CD4-positive, alpha-beta T cell treated with Interferon alpha-2 for 1 hour (primary cell): ENCODE measurements at regions not wholly inside any gene's neighbourhood (a gene's known extent, or its start where the extent isn't known, plus 50 kb on each side); places are given as distances from the start of the nearest gene placed in this dataset.
"Not testable (repeated sequence)": the region's sequence is repeated elsewhere in the genome, so short reads cannot be mapped to it uniquely, and the experiment has no call there.

Experiments used
- DNase-seq, 2 donors: peaks; one replicate each; pipeline ENCODE4 v3.0.0-alpha.2; 2020 to 2022

DNA sequence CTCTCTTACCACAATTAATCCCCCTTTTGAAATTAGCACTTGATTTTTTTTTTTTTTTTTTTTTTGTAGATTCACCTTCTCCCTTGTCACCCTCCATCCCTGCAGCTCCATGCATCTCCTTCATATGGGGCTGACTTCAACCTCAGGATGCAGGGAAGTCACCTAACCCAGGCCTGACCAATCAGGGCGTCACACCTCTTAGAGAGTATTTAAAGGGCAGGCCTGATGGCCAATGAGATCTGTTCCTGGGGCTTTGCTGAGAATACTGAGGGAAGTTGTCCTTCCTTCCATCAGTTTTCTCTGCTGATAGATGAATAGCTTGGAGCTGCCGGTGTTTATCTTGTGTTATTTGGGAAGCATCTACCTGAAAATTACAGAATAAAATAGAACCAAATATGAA, 1104.7 kb upstream of the TMEM132C start:
- no peak for DNase-seq

DNA sequence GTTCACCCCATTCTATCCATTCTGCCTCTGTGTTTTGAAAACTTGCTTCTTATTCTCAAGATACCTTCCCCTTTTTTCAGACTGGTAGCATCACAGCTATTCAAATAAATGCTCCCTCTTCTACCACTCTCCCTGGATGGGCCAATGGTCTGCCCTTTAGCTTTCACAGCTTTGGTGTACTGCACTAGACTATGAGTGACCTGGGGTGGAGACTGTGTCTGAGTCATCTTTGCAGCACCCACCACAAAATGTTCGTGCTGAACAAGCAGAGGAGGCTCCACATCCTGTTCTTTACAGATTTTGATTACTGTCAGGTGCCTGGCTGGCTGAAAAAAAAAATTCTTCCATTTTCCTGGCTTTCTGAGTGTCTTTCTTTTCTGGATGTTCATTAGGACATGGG, 1104.1 kb upstream of the TMEM132C start:
- peak; percentile 25 to 55 for DNase-seq

DNA sequence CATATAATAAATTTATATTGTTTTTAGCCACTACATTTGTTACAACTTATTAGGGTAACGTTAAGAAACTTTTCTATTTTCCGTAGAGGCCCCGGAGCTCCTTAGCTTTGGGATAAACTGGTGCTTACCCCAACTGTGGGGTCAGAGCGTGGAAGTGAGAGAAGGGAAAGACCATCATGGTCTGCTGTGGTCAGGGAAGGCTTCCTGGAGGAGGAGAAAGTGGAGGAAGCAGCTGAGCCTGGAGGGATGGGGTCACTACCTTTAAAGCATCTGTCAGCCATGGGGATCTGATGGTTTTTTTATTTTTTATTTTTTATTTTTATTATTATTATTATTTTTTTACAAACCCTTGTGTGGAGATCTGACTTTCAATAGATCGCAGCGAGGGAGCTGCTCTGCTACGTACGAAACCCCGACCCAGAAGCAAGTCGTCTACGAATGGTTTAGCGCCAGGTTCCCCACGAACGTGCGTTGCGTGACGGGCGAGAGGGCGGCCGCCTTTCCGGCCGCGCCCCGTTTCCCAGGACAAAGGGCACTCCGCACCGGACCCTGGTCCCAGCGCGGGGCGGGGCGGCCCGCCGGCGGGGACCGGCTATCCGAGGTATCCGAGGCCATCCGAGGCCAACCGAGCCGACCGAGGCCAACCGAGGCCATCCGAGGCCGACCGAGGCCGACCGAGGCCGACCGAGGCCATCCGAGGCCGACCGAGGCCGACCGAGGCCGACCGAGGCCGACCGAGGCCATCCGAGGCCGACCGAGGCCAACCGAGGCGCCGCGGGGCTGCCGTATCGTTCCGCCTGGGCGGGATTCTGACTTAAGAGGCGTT, 1101.2 kb upstream of the TMEM132C start:
- peak; percentile 68 to 89 for DNase-seq

DNA sequence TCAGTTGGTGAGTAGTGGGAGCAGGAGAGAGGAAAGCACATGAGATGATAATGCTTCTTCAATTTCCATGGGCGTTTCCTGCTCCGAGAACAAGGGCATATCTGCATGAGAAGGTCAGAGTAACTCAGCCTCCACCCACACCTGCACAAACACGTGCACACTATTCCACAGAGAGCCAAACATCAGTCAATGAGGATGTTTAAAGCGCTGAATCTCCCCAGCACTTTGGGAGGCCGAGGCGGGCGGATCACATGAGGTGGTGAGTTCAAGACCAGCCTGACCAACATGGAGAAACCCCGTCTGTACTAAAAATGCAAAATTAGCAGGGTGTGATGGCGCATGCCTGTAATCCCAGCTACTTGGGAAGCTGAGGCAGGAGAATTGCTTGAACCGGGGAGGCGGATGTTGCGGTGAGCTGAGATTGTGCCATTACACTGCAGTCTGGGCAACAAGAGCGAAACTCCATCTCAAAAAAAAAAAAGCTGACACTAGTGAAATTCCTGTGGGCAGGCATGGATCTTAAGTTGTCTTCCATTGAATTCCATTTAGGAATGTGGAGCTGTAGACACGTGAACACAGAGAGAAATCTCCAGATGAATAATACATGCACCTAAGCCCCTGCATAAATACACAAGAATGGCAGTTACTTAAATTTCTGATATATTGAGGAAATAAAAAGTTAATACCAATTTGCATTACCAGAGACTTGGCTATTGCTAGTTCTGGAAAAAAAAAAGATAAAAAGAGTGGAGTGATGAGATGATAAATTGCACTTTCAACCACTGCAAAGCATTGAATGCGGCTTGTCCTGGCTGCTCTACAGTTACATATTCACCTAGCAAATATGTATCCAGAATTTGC, 1097.4 kb upstream of the TMEM132C start:
- DNase-seq = no peak

DNA sequence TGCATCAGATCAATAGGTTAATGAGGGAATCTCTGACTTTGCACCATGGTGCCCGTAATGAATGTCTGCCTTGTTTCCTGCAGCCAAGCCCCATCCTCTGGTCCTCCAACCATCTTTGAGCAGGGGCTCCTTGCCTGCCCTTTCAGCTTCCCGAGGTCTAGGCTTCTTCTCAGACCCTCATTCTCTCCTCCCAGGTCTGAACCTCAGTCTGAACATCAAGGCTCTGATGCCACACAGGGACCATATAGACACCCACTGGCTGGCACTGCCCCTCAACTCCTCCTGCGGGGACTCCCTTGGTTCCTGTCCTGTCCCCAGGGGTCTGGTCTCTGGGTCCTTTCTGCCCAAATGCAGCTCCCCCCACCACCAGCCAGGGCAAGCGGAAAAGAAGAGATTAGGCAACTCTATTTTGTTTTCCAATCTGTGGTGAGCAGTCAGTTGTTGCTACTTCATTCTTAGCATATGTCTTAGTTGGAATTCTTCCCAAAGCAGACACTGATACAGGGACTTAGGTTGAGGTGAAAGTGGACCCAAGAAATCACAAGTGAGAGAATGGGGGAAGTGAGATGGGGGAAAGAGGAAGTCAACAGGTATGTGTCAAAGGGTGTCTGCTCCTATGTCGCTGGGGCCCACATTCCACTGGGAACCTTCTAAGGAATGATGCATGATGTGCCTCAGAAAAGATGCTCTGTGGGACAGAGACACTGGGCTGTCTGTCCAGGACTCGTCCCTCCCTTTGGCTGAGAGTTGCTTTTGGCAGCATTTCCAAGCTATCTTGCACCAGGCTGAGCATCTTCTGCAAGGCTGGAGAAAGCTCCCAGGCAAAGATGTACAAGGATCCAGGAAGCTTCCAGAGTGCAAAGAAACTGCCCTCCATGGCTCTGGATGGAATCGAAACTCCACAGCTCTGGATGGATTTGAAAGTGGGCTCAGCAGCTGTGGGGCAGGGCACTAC, 1096.5 kb upstream of the TMEM132C start:
- DNase-seq = no peak

DNA sequence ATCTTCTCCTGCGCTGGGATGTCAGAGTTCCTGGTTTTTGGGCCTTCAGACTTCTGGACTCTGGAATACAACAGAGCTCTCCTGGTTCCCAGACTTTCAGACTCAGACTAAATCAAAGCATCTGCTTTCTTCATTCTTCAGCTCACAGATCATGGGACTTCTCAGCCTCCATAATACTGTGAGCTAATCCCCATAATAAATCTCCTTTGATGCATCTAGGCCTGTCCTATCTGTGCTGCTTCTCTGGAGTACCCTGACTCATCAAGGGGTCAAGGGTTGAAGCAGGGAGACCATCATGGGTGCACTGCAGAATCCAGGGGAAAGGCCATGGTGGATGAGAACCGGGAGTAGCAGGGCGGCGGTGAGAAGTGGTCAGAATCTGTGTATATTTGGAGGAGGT, 1094.1 kb upstream of the TMEM132C start:
- no peak for DNase-seq

DNA sequence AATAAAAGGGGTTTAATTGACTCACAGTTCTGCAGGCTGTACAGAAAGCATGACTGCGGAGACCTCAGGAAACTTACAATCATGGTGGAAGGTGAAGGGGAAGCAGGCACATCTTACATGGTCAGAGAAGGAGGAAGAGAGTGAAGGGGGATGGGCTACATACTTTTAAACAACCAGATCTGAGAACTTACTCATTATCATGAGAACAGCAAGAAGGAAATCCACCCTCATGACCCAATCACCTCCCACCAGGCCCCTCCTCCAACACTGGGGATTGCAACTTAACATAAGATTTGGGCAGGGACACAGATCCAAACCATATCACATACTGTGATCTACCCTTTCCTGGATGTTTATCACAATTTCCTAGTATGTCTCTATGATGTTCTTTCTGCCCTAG, 1093.0 kb upstream of the TMEM132C start:
- DNase-seq = not testable (repeated sequence)

DNA sequence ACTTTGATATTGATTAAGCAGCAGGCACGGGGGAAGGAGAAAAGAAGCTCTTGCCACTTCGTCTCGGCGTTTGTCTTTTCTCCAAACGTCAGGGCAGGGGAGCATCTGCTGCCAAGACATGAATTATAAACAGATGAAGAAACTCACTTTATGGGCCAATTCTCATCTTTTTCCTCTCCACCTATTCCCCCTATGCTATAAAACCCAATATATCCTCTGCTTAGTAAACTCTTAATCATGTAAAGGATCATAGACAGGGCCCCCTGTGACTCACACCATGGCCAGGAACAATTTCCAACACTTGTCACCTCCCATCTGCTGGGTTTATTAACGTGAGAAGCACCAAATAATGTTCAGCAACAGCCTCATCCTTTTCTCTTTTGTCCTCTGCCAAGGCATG, 1092.1 kb upstream of the TMEM132C start:
- no peak for DNase-seq

DNA sequence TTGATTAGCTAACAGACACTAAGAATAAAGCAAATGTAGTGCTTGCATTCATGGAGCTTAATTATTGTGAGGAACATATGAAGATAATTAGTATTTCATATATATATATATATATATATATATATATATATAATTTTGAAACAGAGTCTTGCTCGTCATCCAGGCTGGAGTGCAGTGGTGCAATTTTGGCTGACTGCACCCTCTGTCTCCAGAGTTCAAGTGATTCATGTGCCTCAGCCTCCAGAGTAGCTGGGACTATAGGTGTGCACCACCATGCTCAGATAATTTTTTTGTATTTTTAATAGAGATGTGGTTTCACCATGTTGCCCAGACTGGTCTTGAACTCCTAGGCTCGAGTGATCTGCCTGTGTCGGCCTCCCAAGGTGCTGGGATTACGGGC, 1091.6 kb upstream of the TMEM132C start:
- no peak for DNase-seq

DNA sequence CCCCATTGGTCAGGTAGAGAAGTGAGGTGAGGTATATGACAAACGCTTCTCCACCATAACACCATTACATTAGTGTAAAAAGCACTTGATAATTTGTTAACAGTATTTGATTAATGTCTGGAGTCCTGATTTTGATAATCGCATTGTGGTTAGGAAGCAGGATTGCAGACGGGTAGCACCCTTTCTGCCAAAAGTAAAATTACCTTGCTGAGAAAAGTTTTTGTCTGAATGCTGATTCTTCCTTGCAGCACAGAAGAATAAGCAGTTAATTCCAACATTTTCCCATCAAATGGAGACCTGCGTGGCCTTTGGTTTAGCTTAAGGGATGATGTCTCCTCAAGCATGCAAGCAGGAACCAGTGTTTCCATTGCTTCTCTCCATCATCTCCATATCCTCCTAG, 1090.2 kb upstream of the TMEM132C start:
- no peak for DNase-seq

DNA sequence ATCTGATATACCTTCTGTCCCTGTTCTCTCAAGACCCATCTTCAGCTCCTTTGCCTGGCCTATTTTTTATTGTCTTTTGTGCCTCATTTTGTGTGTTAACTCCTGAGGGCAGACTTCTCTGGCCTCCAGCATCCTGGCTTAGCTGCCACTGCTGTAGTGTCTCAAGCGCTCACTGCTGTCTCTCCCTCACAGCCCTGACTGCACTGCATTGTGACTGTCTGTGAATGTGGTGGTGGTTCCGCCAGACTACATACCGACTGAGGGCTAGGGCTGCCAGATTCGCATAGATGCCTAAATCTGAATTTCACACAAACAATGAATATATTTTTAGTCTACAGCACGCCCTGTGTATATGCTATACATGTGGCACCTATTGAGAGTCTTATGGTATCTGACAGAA, 1088.9 kb upstream of the TMEM132C start:
- no peak for DNase-seq

DNA sequence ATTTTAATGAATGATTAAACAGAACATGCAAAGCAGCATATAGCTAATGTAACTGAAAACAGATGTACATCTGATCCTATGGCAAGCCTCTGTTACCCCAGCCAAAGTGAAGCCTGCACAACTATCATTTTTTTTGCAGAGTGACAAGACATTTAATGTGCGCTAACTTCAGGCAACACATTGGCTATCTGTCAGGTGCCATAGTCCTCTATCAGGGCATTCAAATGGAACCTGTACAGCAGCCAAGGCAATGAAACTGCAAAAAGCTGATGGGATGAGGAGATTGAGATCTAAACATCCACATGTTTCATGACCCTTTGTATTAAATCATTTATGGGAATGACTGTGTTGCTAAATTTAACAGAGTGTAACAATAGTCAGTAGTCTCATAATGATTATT, 1088.5 kb upstream of the TMEM132C start:
- DNase-seq = no peak

DNA sequence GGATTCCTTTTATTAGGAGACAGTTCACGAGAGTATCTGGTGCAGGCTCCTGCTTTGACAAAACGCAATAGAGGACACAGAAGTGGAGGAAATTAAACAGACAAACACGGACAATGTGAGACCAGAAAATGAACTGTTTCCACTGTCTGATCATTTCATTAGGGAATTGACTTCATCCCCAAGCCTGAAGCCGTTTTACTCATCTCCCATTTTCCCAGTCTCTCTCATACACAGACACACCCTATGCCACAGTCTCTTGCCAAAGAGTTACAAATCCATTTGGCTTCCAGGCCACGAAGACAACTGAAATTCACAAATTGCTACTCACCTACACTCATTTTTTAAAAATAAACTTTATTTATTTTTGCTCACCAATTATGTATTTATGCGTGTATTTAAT, 1087.8 kb upstream of the TMEM132C start:
- DNase-seq = no peak

DNA sequence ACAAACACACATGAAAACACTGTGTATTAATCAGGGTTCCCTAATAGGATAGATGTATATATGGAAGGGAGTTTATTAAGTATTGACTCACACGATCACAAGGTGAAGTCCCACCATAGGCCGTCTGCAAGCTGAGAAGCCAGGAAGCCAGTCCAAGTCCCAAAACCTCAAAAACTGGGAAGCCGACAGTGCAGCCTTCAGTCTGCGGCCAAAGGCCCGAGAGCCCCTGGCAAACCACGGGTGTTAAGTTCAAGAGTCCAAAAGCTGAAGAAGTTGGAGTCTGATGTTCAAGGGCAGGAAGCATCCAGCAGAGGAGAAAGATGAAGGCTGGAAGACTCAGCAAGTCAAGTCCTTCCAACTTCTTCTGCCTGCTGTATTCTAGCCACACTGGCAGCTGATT, 1085.0 kb upstream of the TMEM132C start:
- no peak for DNase-seq

DNA sequence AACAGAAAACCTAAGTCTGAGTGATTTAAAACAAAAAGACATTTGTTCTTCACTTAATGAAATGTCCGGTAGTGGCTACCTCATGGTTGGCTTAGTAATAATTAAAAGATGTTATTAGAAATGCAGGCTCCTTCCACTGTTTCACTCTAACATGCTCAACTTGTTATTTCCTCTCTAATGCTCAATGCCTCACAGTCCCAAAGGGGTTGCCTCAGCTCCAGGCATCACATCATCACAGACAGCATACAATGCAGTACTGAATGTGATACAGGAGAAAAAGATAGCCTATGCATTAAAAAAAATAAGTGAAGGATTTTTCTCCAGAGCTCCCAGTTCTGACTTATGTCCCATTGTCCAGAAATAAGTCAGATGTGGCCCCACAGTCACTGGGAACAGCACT, 1077.0 kb upstream of the TMEM132C start:
- DNase-seq = no peak

DNA sequence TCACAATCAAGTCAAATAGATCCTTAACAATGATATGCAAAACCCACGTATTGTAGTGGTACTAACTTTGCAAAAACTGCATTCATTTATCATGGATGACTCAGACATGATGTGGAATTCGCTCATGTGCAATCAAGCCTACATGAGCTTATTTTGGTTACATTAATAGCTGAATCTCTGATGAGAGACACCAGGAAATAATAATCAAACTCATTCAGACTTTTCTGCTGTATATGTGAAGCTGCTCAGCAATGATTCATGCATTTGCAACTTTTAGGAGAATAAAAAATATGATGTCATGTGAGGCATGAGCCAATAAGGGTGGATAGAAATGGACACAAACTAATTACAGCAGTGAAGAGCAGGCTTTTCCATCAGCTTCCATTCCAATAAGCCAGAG, 1075.8 kb upstream of the TMEM132C start:
- DNase-seq = no peak

DNA sequence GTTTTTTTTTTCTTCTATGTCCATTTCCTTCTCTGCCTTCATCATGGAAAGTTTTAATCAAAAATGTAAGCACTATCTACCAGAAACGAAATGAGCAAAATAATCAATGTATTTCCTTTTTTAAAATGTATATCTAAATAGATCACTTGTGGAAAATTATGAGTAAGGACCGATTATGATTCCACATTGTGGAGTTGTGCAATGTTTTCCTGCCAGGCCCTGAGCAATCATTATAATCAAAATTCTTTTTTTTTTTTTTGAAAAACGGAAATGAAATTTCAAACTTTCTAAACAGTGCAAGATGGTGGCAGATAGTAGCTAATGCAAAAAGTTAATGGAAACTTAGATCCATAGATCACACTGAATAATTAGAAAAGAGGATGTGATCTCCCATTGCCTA, 1074.6 kb upstream of the TMEM132C start:
- no peak for DNase-seq

DNA sequence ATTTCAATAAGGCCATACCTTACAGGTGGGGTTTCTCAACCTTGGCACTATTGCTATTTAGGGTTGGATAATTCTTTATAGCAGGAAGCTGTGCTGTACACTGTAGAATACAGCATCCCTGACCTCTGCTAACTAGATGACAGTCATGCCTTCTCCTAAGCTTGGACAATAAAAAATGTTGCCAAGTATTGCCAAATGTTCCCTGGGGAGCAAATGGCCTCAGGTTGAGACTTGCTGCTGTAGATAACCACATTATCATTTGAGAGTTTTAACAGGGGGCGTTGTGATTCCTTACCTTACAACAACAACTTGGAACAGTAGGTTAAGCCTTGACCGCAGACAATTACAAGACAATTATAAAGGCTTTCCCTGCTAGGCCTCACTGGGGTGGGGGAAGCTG, 1073.6 kb upstream of the TMEM132C start:
- no peak for DNase-seq

DNA sequence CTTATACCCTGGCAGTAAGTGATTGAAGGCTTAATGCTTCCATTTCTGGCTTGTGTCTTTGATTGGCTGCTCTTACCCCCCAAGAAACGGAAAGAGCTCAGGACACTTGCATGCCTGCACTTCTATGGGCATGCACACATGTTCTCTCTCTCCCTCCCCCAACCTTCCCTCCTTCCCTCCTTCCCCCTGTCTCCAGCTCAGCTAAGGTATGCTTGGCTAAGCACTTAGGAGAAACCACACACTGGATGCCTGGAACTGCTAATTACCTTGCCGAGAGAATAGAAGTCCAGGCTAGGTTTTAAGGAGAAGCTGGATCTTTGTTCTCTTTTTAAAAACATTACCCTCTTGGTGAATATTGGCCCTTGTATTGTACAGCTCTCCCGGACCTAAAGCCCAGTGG, 1072.8 kb upstream of the TMEM132C start:
- no peak for DNase-seq

DNA sequence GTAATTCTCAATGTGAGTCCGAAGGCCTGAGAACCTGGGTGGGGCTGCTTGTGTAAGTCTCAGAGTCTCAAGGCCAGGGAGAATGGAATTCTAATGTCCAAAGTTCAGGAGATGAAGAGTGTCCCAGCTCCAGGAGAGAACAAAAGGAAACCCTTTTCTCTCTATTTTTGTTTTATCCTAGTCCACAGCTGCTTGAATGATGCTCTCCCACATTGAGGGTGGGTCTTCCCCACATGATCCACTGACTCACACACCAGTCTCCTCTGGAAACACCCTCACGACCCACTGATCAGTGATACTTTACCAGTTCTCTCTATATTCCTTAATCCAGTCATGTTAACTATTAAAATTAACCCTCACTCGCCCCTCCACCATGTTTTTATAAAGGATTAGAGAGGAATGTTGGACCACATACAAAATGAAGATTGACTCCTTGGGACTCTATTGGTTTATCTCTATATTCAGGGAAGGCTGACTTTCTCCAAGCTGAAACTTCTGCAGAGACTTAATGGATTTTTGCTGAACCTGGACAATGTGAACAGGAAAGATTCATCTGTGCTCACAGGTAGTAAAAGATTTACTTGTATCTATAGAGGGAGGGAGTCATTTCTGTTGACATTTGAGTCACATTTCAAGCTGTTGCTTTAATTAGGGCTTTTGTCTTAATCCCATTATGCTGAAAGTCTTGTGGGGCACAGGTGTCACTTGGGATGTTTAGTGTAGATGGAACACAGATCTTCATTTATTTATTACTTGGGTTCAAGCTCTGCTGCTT, 1061.0 kb upstream of the TMEM132C start:
- no peak for DNase-seq

DNA sequence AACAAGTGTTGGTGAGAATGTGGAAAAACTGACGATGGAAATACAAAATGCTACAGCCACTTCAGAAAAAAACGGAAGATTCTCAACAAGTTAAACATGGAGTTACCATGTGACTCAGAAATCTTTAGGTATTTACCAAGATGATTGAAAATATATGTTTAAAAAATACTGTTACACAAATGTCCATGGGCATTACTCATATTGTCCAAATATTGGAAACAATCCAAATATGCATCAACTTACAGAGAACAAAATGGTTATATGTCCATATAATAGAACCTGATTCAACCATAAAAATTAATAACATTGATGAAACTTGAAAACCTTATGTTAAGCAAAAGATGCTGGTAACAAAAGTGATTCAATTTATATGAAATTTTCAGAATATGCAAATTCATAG, 1057.7 kb upstream of the TMEM132C start:
- DNase-seq = no peak

DNA sequence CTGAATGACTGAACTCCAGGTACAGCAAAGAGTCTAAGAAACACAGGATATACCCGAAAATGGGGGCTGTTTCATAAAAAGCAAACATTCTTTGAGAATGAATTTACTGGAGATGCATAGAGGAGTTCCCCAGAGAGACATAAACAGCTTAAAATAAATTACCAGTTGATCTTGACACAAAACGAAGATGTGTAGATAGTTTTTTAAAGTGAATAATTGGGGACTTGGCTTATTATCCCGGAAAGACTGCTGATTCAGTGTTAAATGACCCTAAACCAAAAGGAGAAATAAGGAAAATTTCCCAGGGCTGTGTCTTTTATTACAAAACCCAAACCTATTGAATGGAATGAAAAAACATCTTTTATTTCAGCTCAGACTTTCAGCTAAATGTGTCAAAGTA, 1052.8 kb upstream of the TMEM132C start:
- DNase-seq = no peak
